ENCODE measurements at regions not wholly inside any gene's neighbourhood (a gene's known extent, or its start where the extent isn't known, plus 50 kb on each side); places are given as distances from the start of the nearest gene placed in this dataset.

GRCh38 chr4:170656506-170656905 lies 566.8 kb upstream of the AADAT start:
- Mint-ChIP-seq H3K27me3 (ENCODE audit: insufficient read depth, low read depth, poor library complexity) (no peaks in the 10 kb centered on the region), H3K4me3 (no peak overlapping the region), H3K36me3 (ENCODE audit: low read depth) (no peaks in the 10 kb centered on the region), H3K9me3 (no peaks in the 10 kb centered on the region), H3K27ac (no peak overlapping the region), H3K4me1 (no peaks in the 10 kb centered on the region)
- Histone ChIP-seq H3K9me2 (ENCODE audit: insufficient read depth) (no peaks in the 10 kb centered on the region), H3K79me2 (replicated peaks; ENCODE audit: insufficient read depth) (no peaks in the 10 kb centered on the region), H3K36me3 (ENCODE audit: insufficient read depth) (no peaks in the 10 kb centered on the region), H3K27me3 (ENCODE audit: insufficient read depth) (no peaks in the 10 kb centered on the region), H2AFZ (no peak overlapping the region), H4K20me1 (replicated peaks; ENCODE audit: insufficient read depth) (no peaks in the 10 kb centered on the region), H3K4me1 (ENCODE audit: insufficient read depth) (no peaks in the 10 kb centered on the region), H3K4me2 (no peak overlapping the region), H3K4me3 (no peak overlapping the region), H3F3A (replicated peaks; ENCODE audit: low read depth) (no peaks in the 10 kb centered on the region), H3K27ac (ENCODE audit: low read depth) (no peak overlapping the region)
- no peak for ATAC-seq
- no peak for TF ChIP-seq REST (IDR thresholded peaks at IDR 0.05; ENCODE audit: unreplicated experiment)
- TF ChIP-seq POLR2AphosphoS5 (IDR thresholded peaks at IDR 0.05; ENCODE audit: low read depth) = no peak
- no peak for TF ChIP-seq ETS1 (IDR thresholded peaks at IDR 0.05)
- no peak for TF ChIP-seq NANOG (IDR thresholded peaks at IDR 0.05; ENCODE audit: borderline replicate concordance)
- no peak for TF ChIP-seq CTCF (conservative IDR thresholded peaks at IDR 0.05; ENCODE audit: low read depth in 2 of 2)
- TF ChIP-seq JUNB (IDR thresholded peaks at IDR 0.05; ENCODE audit: unreplicated experiment) = no peak
- no peak for TF ChIP-seq CREB1 (CRISPR knock-in tag; IDR thresholded peaks at IDR 0.05; ENCODE audit: low read depth)
- no peak for TF ChIP-seq EZH2phosphoT487 (IDR thresholded peaks at IDR 0.05; ENCODE audit: unreplicated experiment)
- TF ChIP-seq STAT1 (IDR thresholded peaks at IDR 0.05; ENCODE audit: unreplicated experiment) = no peak
- no peak for TF ChIP-seq ZNF331 (CRISPR knock-in tag; IDR thresholded peaks at IDR 0.05; ENCODE audit: low read depth)
- TF ChIP-seq ZNF114 (CRISPR knock-in tag; IDR thresholded peaks at IDR 0.05) = no peak
- no peak for TF ChIP-seq EZH2 (IDR thresholded peaks at IDR 0.05; ENCODE audit: low read depth, unreplicated experiment)
- TF ChIP-seq ZNF462 (CRISPR knock-in tag; IDR thresholded peaks at IDR 0.05) = no peak
- no peak for DNase-seq (ENCODE audit: low spot score)

Data from GM23338 (cell line).